K562 (cell line): ENCODE measurements at regions not wholly inside any gene's neighbourhood (a gene's known extent, or its start where the extent isn't known, plus 50 kb on each side); places are given as distances from the start of the nearest gene placed in this dataset.

Experiments used
- ATAC-seq: fragments of 200-7000 bp; cut with Tn5 transposase; 3 replicates; pipeline ENCODE4 v1.9.1; 2020; ENCODE audit warnings: moderate library complexity
- BruUV-seq: library from RNA; stranded (reverse); fragments of 400-500 nt; replicated peaks from 2 replicates; lab custom pipeline; 2021; lab: Mats Ljungman, UMichigan
- CTCF ChIA-PET: fragments of 300-600 bp; formaldehyde crosslinking; extraction: SDS; loops from one replicate; lab custom pipeline; 2021; ENCODE audit warnings: low intra/inter-chr PET ratio; lab: Yijun Ruan, JAX
- POLR2A ChIA-PET: fragments of 300-600, 350-650 bp; sonication (Branson Sonifier 250); formaldehyde crosslinking; extraction: SDS; loops from one replicate; lab custom pipeline; 2021; ENCODE audit warnings: antibody characterized with exemption, inconsistent platforms; lab: Yijun Ruan, JAX
- DNase-seq, 4 experiments: peaks; one replicate each; pipeline versions ENCODE4 v3.0.0 to v3.0.0-alpha.2; 2011 to 2018; ENCODE audit warnings: low spot score in 3 of 4, mixed read lengths in 3 of 4; ENCODE audit errors: extremely low read depth in 1 of 4
- FAIRE-seq: peaks from 2 replicates; lab custom pipeline; 2011; peaks lifted over from hg19 to GRCh38; lab: Jason Lieb, UNC
- H2AFZ ChIP-seq: 2 replicates; pipeline ENCODE4 v1.6.0; 2011; ENCODE audit warnings: low read depth, low read length, control low read depth, inconsistent platforms
- H3K27ac ChIP-seq: fragments of 200-600 bp; 3 replicates; pipeline ENCODE4 v1.8.0; 2011; ENCODE audit warnings: low read depth, mild to moderate bottlenecking, control low read depth, inconsistent platforms, low read length, moderate library complexity, mixed read lengths; ENCODE audit errors: extremely low read depth
- H3K27me3 ChIP-seq, 2 experiments: fragments of 300-600 bp in 1 of 2; 2 replicates in 1 of 2; 3 replicates in 1 of 2; pipeline versions ENCODE4 v1.6.0 to v1.8.0; 2011; ENCODE audit warnings: inconsistent platforms in 2 of 2, low read length in 2 of 2, mild to moderate bottlenecking in 1 of 2, mixed read lengths in 1 of 2, moderate library complexity in 1 of 2; ENCODE audit not compliant: control insufficient read depth in 2 of 2, insufficient read depth in 2 of 2
- H3K36me3 ChIP-seq: fragments of 300-600 bp; 3 replicates; pipeline ENCODE4 v1.8.0; 2011; ENCODE audit warnings: mild to moderate bottlenecking, low read length, inconsistent platforms; ENCODE audit not compliant: control insufficient read depth, insufficient read depth
- H3K4me1 ChIP-seq, 2 experiments: fragments of 200-600 bp in 1 of 2; replicated peaks in 1 of 2; 2 replicates in 1 of 2; 3 replicates in 1 of 2; pipeline versions ENCODE4 v1.5.1 to v1.8.0; 2011; ENCODE audit warnings: inconsistent platforms in 2 of 2, low read length in 2 of 2, mild to moderate bottlenecking in 1 of 2, mixed read lengths in 1 of 2, moderate library complexity in 1 of 2; ENCODE audit not compliant: control insufficient read depth in 2 of 2, insufficient read depth in 2 of 2
- H3K4me2 ChIP-seq: 2 replicates; pipeline ENCODE4 v1.6.1; 2011; ENCODE audit warnings: low read length, control low read depth, inconsistent platforms, mixed read lengths; ENCODE audit not compliant: insufficient read depth
- H3K4me3 ChIP-seq: fragments of 200-600 bp; sonication (generic), shearing (Covaris generic); 2 replicates; pipeline ENCODE4 v1.5.1; 2016; ENCODE audit warnings: control low read depth, inconsistent platforms
- H3K79me2 ChIP-seq: fragments of 200-600 bp; 3 replicates; pipeline ENCODE4 v1.8.0; 2011; ENCODE audit warnings: low read length, inconsistent platforms; ENCODE audit not compliant: control insufficient read depth, insufficient read depth
- H3K9ac ChIP-seq, 2 experiments: 2 replicates each; pipeline versions ENCODE4 v1.6.0 to v1.6.1; 2011; ENCODE audit warnings: low read depth in 2 of 2, low read length in 2 of 2, control low read depth in 1 of 2, inconsistent platforms in 1 of 2, mild to moderate bottlenecking in 1 of 2, mixed read lengths in 1 of 2; ENCODE audit not compliant: insufficient read depth in 1 of 2
- H3K9me1 ChIP-seq: one replicate; pipeline ENCODE4 v1.6.0; 2011; ENCODE audit warnings: inconsistent platforms, mild to moderate bottlenecking, low read length, moderate library complexity; ENCODE audit not compliant: control insufficient read depth, insufficient read depth
- H3K9me3 ChIP-seq: replicated peaks from 2 replicates; pipeline ENCODE4 v1.5.1; 2011; ENCODE audit warnings: low read depth, low read length, inconsistent platforms; ENCODE audit not compliant: control insufficient read depth, insufficient read depth
- H4K20me1 ChIP-seq: replicated peaks from 2 replicates; pipeline ENCODE4 v1.6.1; 2011; ENCODE audit warnings: low read length, inconsistent platforms, mixed read lengths; ENCODE audit not compliant: control insufficient read depth, insufficient read depth
- CSDE1 ChIP-seq, 2 experiments: fragments of 450-650 bp; IDR thresholded peaks; 2 replicates each; pipeline ENCODE4 v1.6.1; 2016; ENCODE audit warnings: mild to moderate bottlenecking in 1 of 2
- ELF4 ChIP-seq: fragments of 450-650 bp; formaldehyde crosslinking; IDR thresholded peaks from 2 replicates; pipeline ENCODE4 v1.4.0; 2022; ENCODE audit warnings: missing genetic modification characterization
- ELK3 ChIP-seq: fragments of 450-650 bp; formaldehyde crosslinking; IDR thresholded peaks from 2 replicates; pipeline ENCODE4 v1.4.0; 2020; ENCODE audit warnings: mild to moderate bottlenecking
- GABPA ChIP-seq: fragments of 200-800 bp; sonication (Bioruptor generic); conservative IDR thresholded peaks from 2 replicates; pipeline ENCODE4 v1.6.1; 2016; ENCODE audit warnings: low read depth, missing genetic modification characterization, missing compliant biosample characterization
- GATAD2B ChIP-seq: fragments of 450-650 bp; IDR thresholded peaks from 2 replicates; pipeline ENCODE4 v1.6.1; 2017; ENCODE audit warnings: mild to moderate bottlenecking, borderline replicate concordance
- HDAC2 ChIP-seq: fragments of 450-650 bp; IDR thresholded peaks from 2 replicates; pipeline ENCODE4 v1.6.1; 2016; ENCODE audit warnings: mild to moderate bottlenecking
- HIVEP1 ChIP-seq: fragments of 250-450 bp; sonication (Bioruptor Pico); IDR thresholded peaks from 2 replicates; pipeline ENCODE4 v1.4.0; 2020; ENCODE audit warnings: mild to moderate bottlenecking
- NFIC ChIP-seq: fragments of 450-650 bp; IDR thresholded peaks from 2 replicates; pipeline ENCODE4 v1.6.1; 2017; ENCODE audit warnings: mild to moderate bottlenecking, inconsistent platforms
- NFXL1 ChIP-seq: fragments of 450-650 bp; formaldehyde crosslinking; IDR thresholded peaks from 2 replicates; pipeline ENCODE4 v1.4.0; 2021; ENCODE audit warnings: mild to moderate bottlenecking
- RAD21 ChIP-seq, 2 experiments: fragments of 250-450 bp in 1 of 2; fragments of 450-650 bp in 1 of 2; sonication (Bioruptor Pico) in 1 of 2; formaldehyde crosslinking in 1 of 2; IDR thresholded peaks in 1 of 2; conservative IDR thresholded peaks in 1 of 2; 2 replicates each; pipeline versions ENCODE4 v1.4.0 to v1.8.0; 2020 to 2022; ENCODE audit warnings: mild to moderate bottlenecking in 2 of 2, moderate library complexity in 1 of 2
- RNF2 ChIP-seq: sonication (generic); IDR thresholded peaks from 2 replicates; pipeline ENCODE4 v1.6.1; 2016
- STAT5B ChIP-seq: fragments of 250-450 bp; sonication (Bioruptor Pico); IDR thresholded peaks from 2 replicates; pipeline ENCODE4 v1.8.0; 2021; ENCODE audit warnings: mild to moderate bottlenecking, inconsistent platforms
- SUPT5H ChIP-seq: fragments of 450-650 bp; IDR thresholded peaks from 2 replicates; pipeline ENCODE4 v1.6.1; 2016
- ZBED1 ChIP-seq: IDR thresholded peaks from 2 replicates; pipeline ENCODE4 v1.6.1; 2014
- ZNF444 ChIP-seq: fragments of 250-450 bp; sonication (Bioruptor Pico); IDR thresholded peaks from 2 replicates; pipeline ENCODE4 v1.4.0; 2020; ENCODE audit warnings: mild to moderate bottlenecking, moderate library complexity
- ZNF609 ChIP-seq: sonication (generic); formaldehyde crosslinking; IDR thresholded peaks from 2 replicates; pipeline ENCODE4 v1.8.1; 2023; ENCODE audit warnings: missing genetic modification reagents, mild to moderate bottlenecking, borderline replicate concordance
- WGBS: fragments of 100-300 bp; shearing (Covaris generic); methylation state at CpG from one replicate; pipeline ENCODE4 v1.1.6; 2016; ENCODE audit warnings: low coverage, mixed read lengths; ENCODE audit not compliant: insufficient coverage; ENCODE audit errors: missing lambda C conversion rate; 5-methylcytosine and 5-hydroxymethylcytosine counted together
- in situ Hi-C: fragments of 300-500 bp; cut with MboI; formaldehyde crosslinking; loops from 4 replicates; pipeline ENCODE4 v1.15.0; 2018; ENCODE audit warnings: inconsistent platforms, mixed read lengths
- intact Hi-C: fragments of 100-400 bp; cut with micrococcal nuclease; formaldehyde crosslinking; loops from 2 replicates; pipeline ENCODE4 v1.14.2; 2022
- TF ChIP-seq, protein P1 (sequence below), 2 experiments: fragments of 450-650 bp in 1 of 2; sonication (generic) in 1 of 2; formaldehyde crosslinking; conservative IDR thresholded peaks; 2 replicates each; pipeline versions ENCODE4 v1.4.0 to v1.8.1; 2020 to 2022; ENCODE audit warnings: mild to moderate bottlenecking in 1 of 2, missing genetic modification reagents in 1 of 2
- TF ChIP-seq, protein P2 (sequence below): fragments of 250-450 bp; sonication (Bioruptor Pico); IDR thresholded peaks from 2 replicates; pipeline ENCODE4 v1.9.0; 2021; ENCODE audit warnings: mild to moderate bottlenecking

DNA sequence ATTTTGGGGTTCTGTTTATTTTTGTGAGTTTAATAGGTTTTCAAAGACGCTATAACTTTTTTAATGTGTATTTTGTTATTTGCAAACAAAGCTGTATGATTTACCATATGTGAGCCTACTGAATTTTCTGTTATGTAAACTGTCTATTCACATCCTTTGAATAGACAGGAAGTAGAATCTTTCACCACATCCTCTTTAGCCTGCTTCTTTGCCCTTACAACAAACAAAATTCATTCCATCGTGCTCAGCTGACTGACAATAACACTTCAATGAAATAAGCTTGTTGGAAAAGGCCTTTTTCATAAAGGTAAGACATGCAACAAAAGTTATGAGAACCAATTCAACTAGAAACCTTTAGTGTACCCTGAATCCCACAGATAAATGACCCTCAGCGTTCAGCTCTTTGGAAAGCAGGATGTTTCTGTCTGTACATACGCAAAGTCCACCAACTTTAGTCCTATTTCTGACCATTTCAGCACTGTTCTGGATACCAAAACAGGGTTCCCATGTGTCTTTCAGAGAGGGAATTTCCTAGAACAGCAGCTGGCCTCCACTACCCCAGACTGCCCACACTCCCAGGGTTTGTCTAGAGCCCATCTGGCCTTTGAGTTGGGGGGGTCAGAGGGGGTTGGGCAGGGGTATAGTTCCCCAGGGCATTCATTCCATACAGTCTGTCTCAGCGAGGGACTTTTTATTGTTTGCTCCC, 71.3 kb downstream of the DUSP6 start:
- Histone ChIP-seq H3K4me1 (no peaks in the 10 kb centered on the region; a peak in 1 of 5 replicates), H3K79me2 (no peaks in the 10 kb centered on the region), H2AFZ (0 out of 2 replicates have a peak overlapping the region, but pooled peaks have one; percentile 38), H3K4me3 (no peak overlapping the region), H3K36me3 (no peaks in the 10 kb centered on the region), H3K4me2 (no peak overlapping the region), H3K9ac (no peak overlapping the region), H4K20me1 (no peaks in the 10 kb centered on the region), H3K27me3 (no peaks in the 10 kb centered on the region), H3K27ac (no peak overlapping the region), H3K9me1 (no peaks in the 10 kb centered on the region), H3K9me3 (no peaks in the 10 kb centered on the region)
- POLR2A ChIA-PET, result interaction anchor here (0.6 kb wide), 1 partner anchor 135 kb away, joined by 4 read pairs; no protein-coding TSS in a partner anchor
- intact Hi-C loops, result no loop called here
- in situ Hi-C loops, result no loop called here
- FAIRE-seq, result no peak
- BruUV-seq, result no TSS peak
- no peak for ATAC-seq
- no peak for DNase-seq
- CTCF ChIA-PET, result no interaction called here
- 0% methylated on average over 5 of the region's 5 CpGs for WGBS
- TF ChIP-seq, protein P1, sequence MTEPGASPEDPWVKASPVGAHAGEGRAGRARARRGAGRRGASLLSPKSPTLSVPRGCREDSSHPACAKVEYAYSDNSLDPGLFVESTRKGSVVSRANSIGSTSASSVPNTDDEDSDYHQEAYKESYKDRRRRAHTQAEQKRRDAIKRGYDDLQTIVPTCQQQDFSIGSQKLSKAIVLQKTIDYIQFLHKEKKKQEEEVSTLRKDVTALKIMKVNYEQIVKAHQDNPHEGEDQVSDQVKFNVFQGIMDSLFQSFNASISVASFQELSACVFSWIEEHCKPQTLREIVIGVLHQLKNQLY (CRISPR knock-in tag; conservative IDR thresholded peaks at IDR 0.05), result no peak
- TF ChIP-seq ELF4 (CRISPR knock-in tag), result no peak
- TF ChIP-seq ZNF444 (CRISPR knock-in tag), result 0 out of 2 replicates have a peak, but pooled peaks have one; percentile 8
- 0 out of 2 replicates have a peak, but pooled peaks have one; percentile 34 for TF ChIP-seq NFXL1 (CRISPR knock-in tag)
- no peak for TF ChIP-seq HIVEP1
- TF ChIP-seq STAT5B (CRISPR knock-in tag), result no peak
- no peak for TF ChIP-seq HDAC2
- no peak for TF ChIP-seq GATAD2B
- peak; percentile 56 for TF ChIP-seq GABPA (tag)
- TF ChIP-seq RNF2, result no peak
- TF ChIP-seq ZBED1, result no peak
- no peak for TF ChIP-seq NFIC
- TF ChIP-seq SUPT5H, result no peak
- no peak for TF ChIP-seq ZNF609 (CRISPR knock-in tag)
- TF ChIP-seq, protein P2, sequence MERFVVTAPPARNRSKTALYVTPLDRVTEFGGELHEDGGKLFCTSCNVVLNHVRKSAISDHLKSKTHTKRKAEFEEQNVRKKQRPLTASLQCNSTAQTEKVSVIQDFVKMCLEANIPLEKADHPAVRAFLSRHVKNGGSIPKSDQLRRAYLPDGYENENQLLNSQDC, result no peak
- TF ChIP-seq ELK3 (CRISPR knock-in tag), result no peak
- TF ChIP-seq RAD21 (CRISPR knock-in tag; conservative IDR thresholded peaks at IDR 0.05 in 1 of 2, IDR thresholded peaks at IDR 0.05 in 1 of 2), result peak in 1 of 2 experiments; percentile 5; a peak in 1 of 4 replicates
- TF ChIP-seq CSDE1 (IDR thresholded peaks at IDR 0.05), result no peak
